Ovary (tissue), 3 donors: ENCODE measurements at regions not wholly inside any gene's neighbourhood (a gene's known extent, or its start where the extent isn't known, plus 50 kb on each side); places are given as distances from the start of the nearest gene placed in this dataset.

Experiments
- EP300 ChIP-seq: sonication (generic); formaldehyde crosslinking; IDR thresholded peaks from one replicate; pipeline ENCODE4 v1.6.1; 2017; ENCODE audit warnings: antibody characterized with exemption
- POLR2A ChIP-seq: fragments of 450-650 bp; IDR thresholded peaks from one replicate; pipeline ENCODE4 v1.6.1; 2017; ENCODE audit warnings: antibody characterized with exemption, mild to moderate bottlenecking, moderate library complexity
- TF ChIP-seq, protein P1 (sequence below), 3 donors: fragments of 450-650 bp in 2 of 3; fragments of 200-600 bp in 1 of 3; IDR thresholded peaks; one replicate each; pipeline versions ENCODE4 v1.5.1 to v1.8.0; 2016 to 2022; ENCODE audit warnings: antibody characterized with exemption in 3 of 3, mild to moderate bottlenecking in 1 of 3
- donor health status: DM: no; HTN: no; CAD: no.

DNA sequence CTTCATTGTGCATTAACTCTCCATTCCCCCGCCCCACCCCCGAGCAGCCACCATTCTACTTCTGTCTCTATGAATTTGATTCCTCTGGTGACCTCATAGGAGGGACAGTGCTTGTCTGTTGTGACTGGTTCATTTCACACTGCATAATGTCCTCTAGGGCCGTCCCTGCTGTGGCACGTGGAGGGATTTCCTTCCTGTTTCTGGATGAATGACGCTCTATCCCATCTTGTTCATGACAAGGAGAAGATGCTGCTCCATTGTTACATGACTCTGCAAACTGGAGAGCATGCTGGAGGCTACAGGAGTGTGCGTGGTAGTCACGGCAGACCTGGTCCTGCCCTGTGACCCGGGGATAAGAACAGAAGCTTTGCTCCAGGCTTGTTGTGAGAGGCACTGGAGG, 61.3 kb downstream of the RTL6 start:
- TF ChIP-seq, protein P1, sequence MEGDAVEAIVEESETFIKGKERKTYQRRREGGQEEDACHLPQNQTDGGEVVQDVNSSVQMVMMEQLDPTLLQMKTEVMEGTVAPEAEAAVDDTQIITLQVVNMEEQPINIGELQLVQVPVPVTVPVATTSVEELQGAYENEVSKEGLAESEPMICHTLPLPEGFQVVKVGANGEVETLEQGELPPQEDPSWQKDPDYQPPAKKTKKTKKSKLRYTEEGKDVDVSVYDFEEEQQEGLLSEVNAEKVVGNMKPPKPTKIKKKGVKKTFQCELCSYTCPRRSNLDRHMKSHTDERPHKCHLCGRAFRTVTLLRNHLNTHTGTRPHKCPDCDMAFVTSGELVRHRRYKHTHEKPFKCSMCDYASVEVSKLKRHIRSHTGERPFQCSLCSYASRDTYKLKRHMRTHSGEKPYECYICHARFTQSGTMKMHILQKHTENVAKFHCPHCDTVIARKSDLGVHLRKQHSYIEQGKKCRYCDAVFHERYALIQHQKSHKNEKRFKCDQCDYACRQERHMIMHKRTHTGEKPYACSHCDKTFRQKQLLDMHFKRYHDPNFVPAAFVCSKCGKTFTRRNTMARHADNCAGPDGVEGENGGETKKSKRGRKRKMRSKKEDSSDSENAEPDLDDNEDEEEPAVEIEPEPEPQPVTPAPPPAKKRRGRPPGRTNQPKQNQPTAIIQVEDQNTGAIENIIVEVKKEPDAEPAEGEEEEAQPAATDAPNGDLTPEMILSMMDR (IDR thresholded peaks at IDR 0.05) = no peak
- TF ChIP-seq POLR2A (no peak), EP300 (no peak)
